GM12872 (cell line): ENCODE measurements at regions not wholly inside any gene's neighbourhood (a gene's known extent, or its start where the extent isn't known, plus 50 kb on each side); places are given as distances from the start of the nearest gene placed in this dataset.

ENCODE experiments used
- TF ChIP-seq, protein P1 (sequence below): IDR thresholded peaks from 3 replicates; pipeline ENCODE4 v1.5.1; 2011; ENCODE audit warnings: low read depth, mild to moderate bottlenecking, low read length, moderate library complexity; ENCODE audit not compliant: insufficient read depth

DNA sequence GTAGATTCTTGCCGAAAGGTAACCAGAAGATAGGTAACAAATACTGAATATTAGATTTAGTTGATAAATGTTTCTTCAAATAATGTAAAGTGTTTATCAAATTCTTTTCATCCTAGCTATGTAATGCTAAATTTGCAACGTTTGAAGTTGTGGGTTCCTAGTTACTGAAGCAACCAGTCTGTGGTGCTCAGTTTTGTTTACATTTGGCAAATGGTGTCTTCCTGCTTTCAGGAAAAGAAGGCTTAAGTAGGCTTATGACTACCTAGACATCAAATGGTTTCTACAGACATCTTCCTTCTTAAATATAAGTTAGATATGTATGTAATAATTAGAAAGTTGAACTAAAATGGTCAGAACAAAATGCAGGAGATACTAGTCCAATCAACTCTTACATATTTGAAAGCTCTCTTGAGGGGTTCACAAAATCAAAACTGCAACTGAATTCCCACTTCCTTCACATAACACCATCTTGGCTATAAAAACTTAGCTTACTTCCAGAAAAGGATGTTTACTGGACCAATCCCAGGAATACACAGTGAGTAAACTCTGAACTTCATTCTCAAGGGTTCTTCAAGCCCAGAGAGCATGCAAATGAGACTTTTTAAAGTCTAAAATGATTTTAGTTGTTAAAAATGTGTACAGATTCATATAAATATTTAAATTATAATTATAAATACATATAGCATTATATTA, 125.7 kb upstream of the ITGA1 start:
- TF ChIP-seq, protein P1, sequence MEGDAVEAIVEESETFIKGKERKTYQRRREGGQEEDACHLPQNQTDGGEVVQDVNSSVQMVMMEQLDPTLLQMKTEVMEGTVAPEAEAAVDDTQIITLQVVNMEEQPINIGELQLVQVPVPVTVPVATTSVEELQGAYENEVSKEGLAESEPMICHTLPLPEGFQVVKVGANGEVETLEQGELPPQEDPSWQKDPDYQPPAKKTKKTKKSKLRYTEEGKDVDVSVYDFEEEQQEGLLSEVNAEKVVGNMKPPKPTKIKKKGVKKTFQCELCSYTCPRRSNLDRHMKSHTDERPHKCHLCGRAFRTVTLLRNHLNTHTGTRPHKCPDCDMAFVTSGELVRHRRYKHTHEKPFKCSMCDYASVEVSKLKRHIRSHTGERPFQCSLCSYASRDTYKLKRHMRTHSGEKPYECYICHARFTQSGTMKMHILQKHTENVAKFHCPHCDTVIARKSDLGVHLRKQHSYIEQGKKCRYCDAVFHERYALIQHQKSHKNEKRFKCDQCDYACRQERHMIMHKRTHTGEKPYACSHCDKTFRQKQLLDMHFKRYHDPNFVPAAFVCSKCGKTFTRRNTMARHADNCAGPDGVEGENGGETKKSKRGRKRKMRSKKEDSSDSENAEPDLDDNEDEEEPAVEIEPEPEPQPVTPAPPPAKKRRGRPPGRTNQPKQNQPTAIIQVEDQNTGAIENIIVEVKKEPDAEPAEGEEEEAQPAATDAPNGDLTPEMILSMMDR, result no peak

DNA sequence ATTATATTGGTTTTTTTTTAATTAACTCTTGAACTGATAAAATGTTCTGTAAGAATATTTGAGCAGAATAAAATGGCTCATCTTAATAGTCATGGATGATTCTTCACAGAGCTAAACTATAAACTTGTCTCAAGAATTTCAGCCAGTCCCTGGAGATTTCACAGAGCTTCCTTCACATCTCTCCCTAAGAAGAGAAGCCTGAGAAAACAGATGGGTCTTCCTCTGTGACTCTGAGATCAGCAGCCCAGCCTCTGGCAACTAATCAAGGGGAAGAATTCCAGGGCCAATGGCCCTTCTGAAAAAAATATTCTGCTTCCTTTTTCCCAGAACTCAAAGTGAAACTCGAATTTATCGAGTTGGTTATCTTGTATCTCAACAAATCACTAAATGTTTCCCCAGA, 122.2 kb upstream of the ITGA1 start:
- TF ChIP-seq, protein P1, result no peak

DNA sequence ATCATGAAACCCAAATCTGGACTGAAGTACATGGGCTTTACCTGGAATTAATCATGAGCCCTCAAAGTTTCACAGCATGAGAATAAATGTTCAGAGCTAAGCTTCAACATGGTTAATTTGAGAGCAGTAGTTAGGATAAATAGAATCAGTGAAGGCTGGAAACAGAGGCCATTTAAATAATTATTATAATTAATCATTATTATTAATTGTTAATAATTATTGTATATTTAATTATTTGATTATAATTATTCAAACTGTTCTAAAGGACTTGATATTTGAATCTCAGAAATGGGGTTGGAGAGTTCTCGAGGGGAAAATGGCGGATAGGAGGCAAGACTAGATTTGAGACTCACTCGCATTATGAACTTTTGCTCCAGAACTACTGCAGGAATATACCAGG, 119.6 kb upstream of the ITGA1 start:
- TF ChIP-seq, protein P1, result no peak

DNA sequence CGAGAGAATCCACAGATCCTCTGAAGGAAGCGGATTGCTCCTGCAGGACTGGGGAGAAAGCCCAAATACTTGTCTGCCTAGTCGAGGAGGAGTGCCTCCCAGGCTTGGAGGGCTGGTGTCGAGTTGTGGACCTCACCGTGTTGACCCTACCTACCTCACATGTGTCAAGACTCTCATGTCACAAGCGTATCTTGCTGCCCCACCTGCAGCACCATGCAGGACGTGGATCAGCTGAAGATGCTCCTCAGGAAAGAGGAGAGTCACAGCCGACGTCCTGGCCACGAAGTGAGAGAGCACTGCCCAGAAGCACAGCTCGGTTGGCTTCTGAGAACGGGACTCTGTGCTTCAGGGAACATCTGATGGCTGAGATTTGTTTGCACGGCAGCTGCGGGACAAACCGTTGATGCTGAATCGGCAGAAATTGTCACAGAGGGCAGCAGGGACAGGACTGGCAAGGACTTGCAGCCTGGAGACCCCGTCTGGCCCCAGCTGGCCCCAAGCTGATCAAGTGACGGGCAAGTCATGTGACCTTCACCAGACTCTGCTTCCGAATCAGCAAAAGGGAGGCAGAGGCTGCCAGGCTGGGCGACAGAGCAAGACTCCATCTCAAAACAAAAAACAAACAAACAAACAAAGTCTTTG, 119.1 kb upstream of the ITGA1 start:
- TF ChIP-seq, protein P1, result no peak

DNA sequence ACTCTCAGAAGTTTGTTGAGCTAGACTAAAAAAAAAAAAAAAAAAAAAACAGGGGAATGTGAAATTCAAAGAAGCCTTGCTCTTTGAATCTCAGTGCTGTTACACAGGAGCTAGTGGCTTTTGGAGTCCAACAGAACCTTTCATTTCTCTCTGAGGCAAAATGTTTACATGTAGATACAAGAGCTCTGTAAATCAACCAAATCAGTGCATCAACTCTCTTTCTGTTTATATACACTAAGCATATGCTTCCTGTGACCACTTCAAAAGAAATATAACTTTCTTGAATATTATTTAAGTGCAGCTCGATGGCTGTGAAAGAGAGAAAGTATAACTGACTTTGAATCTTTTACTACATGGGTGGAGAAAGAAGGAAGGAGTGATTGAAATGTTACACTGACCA, 115.3 kb upstream of the ITGA1 start:
- TF ChIP-seq, protein P1, result no peak

DNA sequence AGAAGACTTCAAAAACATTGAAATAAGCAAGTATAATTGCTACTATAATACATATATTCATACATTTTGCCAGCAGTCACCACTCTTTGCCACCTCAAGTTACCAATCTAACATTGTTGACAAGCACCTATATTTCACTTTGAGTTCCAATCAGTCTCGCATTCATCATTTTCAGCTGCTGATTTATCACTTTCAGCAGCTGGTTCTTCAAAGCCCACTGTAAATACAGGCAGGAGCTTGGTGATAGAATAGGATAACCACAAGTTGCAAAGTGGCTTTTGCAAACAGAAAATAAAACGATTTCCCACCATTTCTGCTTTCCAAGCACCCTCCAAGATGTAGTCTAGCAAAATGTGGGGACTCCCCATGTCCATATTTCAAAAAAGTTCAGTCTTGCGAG, 114.2 kb upstream of the ITGA1 start:
- TF ChIP-seq, protein P1, result no peak

DNA sequence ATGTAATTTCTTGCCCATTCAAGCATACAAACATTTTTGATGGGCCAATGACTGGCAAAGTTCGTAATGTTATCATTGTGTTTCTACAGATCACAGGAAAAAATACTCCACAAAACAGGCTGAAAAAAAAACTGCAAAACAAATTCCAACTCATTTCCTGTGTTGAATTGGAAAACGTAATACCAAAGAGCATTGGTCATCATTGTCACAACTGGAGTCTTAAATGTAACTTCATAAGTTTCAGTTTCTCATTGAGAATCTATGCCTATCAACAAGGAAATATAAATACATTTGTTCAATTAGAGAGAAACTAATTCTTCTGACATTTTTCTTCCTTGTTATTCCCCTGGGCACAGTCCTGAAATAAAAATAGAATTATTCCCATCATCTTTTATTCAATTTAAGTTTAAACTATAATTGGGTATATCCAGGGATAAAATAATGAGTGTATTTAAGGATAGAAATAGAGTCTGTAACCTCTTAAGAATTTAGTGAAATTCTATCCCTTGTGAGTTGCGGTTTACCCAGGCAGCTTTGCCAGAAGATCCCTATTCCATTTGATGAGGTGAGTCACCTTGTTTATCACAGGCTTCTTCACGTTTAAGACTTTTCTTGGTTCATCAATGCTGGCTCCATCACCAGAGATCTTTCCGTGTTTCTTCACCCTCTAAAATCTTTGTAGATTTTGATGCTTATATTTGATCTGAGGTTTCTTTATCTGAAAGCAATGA, 112.7 kb upstream of the ITGA1 start:
- TF ChIP-seq, protein P1, result no peak
